ENCODE measurements at regions not wholly inside any gene's neighbourhood (a gene's known extent, or its start where the extent isn't known, plus 50 kb on each side); places are given as distances from the start of the nearest gene placed in this dataset.

DNA sequence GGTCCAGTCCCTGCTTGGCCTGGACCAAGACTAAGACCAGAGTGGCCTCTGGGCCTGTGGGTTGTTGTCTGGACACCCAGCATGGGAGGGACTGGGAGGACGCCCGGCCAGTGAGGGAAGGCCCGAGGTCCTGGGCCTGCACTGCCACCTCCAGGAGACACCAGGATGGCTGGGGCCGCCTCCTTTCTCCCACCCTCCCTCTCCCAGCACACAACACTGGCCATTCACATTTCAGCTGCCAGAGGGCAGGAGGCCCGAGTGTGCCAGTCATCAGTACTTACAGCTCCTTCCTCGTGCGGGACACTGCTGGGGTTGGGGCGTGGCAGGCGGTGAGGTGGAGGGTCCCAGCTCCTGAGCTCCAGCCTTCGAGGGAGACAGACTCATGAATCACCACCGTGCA lies 133.5 kb downstream of the ASB1 start:
- DNase-seq (ENCODE audit: low read depth, low spot score), result no peak

DNA sequence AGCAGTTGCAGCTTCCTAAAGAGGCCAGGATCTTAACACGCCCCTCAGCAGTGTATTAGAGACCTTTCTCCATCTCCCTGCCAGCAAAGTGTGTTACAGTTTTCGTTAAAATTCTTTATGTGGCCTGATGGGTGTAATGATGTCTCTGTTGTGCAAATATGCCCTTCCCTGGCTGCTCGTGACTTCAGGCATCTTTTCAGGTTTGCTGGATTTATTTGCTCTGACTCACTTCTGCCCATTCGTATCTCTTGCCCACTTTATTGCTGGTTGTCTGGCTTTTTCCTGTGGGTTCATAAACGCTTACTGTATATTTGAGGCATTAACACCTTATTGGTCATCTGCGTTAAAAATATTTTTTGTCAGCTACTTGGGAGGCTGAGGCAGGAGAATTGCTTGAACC lies 134.5 kb downstream of the ASB1 start:
- DNase-seq (ENCODE audit: low read depth, low spot score), result peak; percentile 38

DNA sequence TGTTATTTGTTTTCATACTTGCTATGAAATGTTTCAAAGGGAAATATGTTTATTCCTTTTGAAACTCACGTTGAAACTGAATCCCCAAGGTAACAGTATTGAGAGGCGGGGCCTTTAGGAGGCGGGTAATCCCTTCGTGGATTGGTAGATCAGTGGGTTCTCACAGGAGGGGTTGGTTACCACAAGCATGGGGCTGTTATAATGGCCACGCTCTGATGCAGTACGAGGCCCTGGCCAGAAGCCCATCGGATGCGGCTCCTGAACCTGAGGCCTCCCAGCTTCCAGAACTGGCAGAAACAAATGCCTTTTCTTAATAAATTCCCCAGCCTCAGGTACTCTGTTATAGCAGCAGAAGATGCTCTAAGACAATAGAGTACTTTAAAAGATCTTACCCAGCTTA lies 135.7 kb downstream of the ASB1 start:
- no peak for DNase-seq (ENCODE audit: low read depth, low spot score)

DNA sequence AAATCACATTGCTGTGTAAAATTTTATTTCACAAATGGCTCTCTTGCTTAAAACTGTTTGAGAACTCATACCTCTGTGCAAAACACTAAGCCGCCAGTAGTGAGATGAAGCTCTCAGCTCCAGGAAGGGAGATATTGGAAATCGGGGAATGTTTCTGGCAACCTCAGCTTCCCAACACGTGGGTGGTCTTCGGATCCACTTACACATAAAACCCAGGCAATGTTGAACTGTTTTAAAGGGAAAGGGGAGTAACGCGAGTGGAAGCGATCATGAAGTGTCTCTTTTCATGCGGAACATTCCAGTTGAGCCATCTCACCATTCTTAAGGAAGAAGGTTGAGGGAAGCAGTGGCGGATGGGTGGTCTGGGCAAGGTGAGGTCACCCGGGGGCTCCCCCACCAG lies 136.8 kb downstream of the ASB1 start:
- DNase-seq (ENCODE audit: low read depth, low spot score), result no peak

DNA sequence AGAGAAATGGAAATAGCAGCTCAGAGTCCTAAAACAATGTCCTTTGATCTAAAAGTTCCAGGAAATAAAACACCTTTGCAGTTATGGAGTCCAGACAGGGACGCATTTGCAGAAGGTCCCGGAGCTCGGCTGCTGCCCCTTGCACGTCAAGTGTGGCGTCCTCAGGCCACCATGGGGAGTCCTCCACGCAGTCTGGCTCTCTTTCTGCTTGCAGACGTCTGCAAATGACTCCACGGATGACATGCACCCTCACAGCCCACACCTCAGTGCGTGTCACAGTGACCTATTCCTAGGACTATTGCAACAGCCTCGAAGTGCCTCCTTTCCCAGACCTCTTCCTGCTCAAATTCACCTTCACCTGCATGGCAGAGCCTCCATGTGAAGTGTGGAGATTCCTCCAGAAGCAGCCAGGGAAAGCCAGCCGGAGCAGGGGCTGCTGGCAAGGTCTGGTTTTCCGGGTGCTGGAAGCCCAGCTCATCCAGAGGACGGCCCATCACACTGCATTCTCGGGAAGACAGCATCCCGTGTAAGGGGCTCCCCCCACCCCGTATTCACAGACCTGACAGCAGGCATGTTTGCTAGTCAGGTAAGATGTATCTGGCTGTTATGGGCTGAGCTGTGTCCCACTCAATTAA lies 137.7 kb downstream of the ASB1 start:
- no peak for DNase-seq (ENCODE audit: low read depth, low spot score)

DNA sequence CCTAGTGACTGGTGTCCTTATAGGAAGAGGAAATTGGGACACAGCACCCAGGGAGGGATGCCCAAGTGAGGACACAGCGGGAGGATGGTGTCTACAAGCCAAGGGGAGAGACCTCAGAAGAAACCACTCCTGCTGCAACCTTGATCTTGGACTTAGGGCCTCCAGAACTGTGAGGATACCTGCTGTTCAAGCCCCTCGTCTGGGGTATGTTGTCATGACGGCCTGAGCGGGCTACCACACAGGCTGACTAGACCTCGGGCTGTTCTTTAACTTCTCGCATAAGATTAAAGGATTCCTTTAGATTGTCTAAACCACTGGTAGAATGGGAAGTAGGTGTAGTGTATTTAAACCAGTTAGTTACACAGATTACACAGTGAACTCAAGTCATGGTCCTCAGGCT lies 138.3 kb downstream of the ASB1 start:
- no peak for DNase-seq (ENCODE audit: low read depth, low spot score)

DNA sequence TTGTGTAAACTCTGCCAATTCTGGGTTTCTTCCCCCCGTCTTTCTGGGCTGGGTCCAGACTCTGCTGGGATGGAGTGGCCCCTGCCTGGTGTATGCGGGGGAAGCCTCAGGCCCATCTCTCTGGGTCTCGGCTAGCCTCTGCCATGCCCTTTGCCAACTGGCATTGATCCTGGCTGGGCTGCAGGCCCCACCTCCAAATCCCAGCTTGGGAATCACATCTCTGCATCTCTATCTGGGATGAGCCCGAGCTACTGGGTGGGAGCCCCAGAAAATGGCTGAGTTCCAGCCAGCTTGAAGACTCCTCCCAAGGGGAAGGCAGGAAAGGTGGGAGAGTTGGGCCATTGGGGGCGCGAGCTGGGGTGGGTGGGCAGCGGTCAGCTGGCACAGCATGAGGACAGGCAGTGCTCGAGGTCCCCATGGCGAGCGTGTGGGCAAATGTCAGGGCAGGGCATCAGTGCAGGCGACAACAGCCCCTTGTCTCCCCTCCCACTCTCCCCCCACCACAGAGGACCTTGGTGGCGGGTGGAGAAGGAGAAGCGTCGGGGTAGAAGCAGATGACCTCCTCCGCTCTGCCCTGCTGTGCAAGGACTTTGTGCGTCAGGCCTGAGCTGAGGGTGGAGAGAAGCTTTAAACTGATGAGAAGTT lies 139.4 kb downstream of the ASB1 start:
- no peak for DNase-seq (ENCODE audit: low read depth, low spot score)

DNA sequence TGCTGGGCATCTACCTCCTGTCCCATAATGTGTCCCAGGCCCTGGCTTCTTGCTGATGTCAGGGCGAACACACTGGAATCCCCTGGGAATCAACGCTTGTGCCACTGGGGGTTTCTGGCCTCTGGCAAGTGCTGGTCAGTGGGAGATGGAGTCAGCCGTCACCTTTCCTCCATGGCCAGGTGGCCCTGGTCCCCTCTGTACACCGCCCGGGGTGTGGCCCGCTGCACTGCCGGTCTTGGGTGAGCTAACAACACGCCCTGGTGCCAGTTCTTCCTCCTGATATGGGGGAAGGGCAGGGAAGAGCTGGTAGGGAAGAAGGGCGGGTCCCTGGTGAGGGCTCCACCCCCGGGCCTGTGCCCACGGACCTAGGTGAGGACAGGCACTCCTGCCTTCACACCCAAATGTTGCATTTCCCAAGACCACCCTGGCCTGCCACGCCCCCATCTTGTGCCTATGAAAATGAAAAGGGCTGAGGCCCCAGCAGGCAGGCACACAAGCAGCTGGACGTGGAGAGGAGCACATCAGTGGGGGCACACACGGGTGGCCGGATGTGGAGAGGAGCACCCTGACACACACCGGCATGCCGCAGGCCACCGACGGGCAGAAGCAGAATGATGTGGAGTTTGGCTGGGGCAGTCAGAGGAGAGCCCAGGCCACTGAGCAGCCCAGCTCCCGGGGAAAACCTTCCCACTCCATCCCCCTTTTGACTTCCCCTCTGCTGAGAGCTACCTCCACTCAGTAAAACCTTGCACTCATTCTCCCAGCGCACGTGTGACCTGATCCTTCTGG lies 140.5 kb downstream of the ASB1 start:
- no peak for DNase-seq (ENCODE audit: low read depth, low spot score)

DNA sequence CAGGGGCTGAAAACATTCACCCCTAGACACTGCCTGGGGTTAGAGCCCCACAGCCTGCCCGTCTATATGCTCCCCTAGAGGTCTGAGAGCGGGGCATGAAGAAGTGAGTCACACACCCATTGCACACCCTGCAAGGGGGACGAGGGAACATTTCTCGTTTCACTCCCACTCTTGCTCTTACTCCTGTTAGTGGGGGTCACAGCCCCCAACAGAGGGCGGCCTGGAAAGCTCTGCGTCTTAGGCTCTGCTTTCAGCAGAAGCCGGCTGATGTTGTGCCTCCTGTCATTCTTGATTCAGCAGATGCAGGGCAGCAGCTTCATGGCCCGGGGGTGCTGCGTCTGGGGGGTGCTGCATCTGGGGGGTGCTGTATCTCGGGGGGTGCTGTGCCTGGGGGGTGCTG lies 141.3 kb downstream of the ASB1 start:
- DNase-seq (ENCODE audit: low read depth, low spot score), result no peak

DNA sequence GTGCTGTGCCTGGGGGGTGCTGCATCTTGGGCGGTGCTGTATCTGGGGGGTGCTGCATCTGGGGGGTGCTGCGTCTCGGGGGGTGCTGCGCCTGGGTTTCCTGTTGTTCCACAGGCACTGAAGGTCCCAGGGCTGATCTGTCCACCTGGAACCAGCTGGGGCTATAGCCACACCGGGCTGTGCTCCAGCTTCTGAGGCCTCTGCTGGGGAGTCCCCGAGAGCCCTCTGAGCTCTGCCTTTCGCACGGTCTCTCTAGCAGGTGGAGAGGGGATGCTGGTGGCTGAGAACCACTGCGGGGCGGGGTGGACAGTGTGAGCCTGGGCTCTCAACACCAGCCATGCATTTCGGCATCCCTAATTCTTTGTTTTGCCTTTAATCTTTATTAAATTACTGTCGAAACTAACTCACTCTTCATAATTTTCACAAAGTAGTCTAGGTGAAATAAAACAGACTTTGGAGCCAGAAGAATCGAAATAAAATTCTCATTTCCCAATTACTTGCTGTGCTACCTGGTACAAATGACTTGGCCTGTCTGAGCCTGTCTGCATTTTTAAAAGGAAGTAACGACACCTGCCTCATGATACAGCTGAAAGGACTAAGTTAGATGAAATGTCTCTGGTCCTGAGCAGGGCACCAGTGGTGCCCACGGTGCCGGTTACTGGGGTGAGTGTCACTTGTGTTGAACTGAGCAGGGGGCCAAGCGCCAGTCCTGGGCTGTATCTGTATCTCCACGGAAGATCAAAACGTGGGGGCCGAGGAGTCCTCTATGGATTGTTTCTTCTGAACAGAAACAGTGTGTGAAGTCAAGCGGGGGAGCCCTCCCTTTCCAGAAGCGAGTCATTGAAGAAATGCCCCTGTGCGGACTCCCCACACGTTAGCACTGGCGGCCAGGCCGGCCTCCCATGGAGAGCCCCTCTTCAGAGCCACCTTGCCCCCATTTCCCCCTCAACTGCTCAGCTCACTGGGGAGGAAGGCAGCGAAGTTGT lies 142.0 kb downstream of the ASB1 start:
- DNase-seq (ENCODE audit: low read depth, low spot score), result no peak

DNA sequence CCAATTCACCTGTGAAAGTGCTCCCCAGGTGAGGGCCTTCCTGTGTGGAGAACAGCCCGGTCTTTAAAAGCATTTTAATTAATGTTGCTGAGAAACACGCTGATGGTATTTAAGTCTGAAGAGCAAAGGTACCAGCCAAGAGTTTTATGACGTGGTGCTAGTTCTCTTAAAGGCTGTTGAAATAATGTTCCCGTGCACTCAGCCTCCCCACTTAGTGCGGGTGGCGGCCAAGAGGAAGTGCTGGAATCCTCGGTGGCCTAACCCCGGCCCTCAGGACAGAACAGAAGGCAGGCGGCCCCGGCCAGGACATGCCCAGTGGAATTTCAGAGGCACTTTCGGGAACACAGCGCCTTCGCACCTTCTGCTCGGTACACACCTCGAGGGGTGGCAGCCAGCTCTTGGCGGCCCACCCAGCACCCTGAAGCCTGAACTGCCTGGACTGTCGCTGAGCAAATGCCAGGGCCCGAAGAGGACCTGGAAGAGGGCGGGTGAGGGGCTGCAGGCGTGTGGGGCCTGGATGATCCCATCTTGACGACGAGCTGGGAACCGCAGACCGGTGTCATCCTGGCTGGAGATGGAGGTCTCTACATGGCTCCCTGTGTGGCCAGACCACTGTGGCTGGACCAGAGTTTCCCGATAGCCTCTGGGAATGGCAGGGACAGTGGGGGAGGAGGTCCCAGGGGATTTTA lies 142.9 kb downstream of the ASB1 start:
- DNase-seq (ENCODE audit: low read depth, low spot score), result no peak

DNA sequence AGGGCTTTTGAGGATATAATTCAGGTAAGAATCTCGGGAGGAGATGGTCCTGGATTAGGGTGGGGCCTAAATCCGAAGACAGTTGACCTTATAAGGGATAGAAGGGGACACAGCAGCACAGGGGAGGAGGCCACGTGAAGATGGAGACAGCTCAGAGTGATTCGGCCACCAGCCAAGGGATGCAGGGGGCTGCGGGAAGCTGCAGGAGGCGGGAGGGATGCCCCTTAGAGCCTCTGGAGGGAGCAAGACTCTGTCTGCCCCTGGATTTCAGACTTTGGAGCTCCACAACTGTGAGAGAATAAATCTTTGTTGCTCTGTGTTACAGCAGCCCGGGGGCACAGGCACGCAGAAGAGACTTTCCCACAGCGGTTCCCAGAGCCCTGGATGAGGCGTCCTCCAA lies 143.7 kb downstream of the ASB1 start:
- no peak for DNase-seq (ENCODE audit: low read depth, low spot score)

DNA sequence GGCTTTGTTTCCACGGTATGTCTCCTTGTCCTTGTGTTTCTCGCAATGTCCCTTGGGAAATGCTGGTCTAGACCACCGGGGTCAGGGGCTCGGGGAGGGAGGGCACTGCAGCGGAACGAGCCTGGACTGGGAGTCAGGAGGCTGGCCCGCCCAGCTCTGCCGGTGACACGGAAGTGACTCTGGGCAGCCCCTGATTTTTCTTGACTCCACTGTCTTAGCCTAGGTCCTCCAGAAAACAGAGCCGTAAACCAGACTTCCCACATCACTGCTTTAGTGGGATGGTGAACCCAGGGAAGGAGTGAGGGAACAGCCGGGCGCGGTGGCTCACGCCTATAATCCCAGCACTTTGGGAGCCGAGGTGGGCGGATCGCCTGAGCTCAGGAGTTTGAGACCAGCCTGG lies 144.2 kb downstream of the ASB1 start:
- DNase-seq (ENCODE audit: low read depth, low spot score), result no peak

DNA sequence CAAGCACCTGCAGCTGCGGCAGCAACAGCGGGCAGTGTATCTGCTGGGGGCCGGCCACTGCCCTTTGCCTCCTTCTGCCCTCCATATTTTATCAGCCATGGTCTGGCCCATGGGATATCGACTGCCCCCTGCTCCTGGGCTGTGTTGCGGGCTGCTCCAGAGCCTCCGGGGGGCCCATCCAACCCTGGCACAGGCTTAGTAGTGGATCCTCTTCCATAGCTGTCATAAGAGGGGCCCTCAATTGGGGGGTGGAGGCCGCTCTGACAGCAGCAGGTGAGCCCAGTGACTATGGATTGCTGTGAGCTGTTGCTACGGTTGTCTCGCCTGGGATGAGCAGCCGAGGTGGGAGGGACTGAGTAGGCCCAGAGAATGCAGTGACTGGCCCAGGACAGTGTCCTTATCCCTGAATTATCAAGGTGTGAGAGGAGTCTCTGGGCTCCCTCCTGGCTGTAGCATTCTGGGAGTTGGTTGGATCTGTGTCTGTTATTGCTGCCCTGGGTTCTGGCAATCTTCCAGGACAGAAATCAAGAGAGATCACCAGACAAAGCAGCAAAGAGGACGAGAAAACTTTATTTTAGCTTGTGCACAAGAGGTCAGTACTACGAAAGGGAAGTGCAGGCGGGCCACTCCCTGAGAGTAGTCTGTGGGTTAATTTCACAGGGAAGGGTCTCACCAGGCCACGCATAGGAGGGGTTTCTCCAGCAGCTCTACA lies 145.1 kb downstream of the ASB1 start:
- DNase-seq (ENCODE audit: low read depth, low spot score), result peak; percentile 16

DNA sequence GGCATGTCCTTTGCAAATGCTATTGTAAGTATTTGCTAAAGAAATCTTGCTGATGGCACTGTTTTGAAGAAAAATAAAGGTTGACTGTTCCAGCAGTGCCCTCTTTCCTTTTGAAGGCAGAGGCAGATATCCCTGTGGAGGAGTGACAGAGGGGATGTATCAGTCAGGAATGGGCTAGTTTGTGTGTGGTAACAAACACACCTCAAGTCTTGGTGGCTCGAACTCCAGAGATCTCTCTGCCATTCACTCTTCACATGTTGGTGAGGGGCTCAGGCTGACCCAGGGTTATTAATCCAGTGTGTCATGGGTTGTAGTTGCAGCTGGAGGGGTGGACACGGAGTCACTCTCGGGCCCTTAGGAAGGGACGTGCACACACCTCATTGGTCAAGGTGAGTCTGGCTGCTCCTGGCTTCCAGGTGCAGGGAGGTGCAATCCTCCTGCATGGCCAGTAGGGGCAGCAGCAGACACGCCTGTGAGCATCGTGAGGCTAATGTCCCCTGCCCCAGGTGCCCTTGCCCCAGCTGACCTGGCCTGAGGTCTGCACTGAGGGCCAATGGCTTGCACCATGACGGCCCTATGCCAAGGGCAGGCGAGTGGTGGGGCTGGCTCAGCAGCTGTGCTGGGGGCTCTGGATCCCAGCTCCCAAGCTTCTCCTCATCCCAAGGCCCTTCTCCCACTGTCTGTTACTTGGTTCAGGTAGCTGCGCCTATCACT lies 146.5 kb downstream of the ASB1 start:
- DNase-seq (ENCODE audit: low read depth, low spot score), result no peak

DNA sequence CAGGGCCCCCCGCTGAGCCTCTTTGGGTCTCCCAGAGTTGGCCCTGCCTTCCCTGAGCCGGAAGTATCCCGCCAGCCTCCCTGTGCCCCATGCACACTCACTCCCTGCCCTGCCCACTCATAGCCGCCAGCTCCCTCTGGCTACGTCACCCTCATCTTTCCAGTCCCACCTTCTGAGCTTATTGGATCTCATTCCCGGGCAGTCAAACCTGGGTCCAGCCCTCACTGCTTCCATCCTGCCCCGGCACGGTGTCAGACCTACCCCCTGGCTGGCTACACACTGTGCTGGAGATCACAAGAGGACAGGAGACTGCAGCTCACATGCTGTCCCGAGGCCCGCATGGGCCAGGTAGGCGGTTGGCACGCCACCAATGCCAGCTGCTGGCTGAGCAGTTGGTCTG lies 147.2 kb downstream of the ASB1 start:
- no peak for DNase-seq (ENCODE audit: low read depth, low spot score)

DNA sequence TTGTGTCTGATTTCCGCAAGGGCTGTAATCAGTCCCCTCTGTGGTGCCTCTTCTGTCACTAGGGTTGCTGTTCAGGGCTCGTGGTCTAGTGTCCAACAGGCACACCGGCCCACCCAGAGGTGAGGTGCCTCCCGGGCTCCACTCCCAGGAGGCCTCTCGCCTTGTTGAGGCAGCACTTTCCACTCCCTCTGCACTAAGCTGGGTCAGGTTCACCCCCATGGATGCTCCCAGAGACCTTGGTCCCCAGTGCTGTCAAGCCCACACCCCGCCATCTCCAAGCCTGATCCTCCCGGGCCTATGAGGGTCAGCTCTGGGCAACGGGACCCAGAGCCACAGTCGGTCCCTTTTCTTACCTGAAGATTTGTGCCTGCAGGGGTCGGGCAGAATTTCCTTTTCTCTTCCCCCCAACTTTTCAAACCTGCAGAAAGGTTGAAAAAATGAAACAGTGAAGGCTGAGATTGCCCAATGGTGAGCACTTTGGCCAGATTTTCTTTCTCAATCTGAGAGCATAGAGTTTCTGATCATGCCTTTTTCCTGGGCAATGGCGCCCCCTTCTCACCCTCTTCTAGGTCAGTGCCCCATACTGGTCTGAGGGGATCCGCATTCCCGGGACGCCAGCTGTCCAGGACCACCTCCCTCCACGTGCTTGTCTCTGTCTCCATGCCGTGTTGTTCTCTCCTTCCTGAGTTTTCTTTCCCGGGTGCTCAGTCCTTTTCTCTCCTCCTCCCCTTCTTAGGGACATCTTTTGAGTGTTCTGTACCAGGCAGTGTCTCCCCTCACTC lies 148.0 kb downstream of the ASB1 start:
- DNase-seq (ENCODE audit: low read depth, low spot score), result no peak

DNA sequence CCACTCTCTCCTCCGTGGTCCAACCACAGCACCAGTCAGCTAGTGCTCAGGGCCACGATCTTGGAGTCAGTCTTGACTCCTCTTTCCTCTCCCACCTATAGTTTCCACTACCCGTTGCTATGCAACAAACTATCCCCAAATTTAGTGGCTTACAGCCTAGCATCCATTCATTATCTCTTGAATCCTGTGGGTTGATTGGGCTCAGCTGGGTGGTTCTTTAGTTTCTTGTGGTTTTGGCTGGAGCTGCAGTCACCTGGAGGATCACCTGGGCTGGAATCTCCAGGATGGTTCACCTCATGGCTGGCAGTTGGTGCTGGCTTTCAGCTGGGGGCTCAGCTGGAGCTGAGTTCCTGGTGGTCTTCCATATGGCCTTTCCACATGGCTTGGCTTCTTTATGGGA lies 149.9 kb downstream of the ASB1 start:
- no peak for DNase-seq (ENCODE audit: low read depth, low spot score)

DNA sequence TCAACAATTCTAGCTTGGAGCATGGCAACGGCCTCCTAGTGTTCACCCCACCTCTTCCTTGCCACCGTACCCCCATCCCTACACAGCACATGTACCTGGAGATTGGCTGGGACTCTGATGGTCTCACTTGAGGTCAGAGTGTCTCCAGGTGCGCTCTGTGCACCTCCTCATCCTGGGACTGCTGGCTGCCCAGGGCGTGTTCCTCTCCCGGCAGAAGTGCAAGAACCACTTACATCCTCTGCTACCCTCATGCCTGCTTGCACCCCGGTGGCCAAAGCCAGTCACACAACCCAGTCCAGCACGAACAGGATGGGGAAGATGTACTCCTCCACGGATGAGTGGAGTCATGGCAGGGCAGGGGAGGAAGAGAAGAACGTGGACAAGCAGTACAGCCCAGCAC lies 151.5 kb downstream of the ASB1 start:
- DNase-seq (ENCODE audit: low read depth, low spot score), result no peak
